ENCODE measurements at regions not wholly inside any gene's neighbourhood (a gene's known extent, or its start where the extent isn't known, plus 50 kb on each side); places are given as distances from the start of the nearest gene placed in this dataset.

GRCh38 chr15:93152360-93152759 lies 63.3 kb upstream of the RGMA start:
- TF ChIP-seq ZNF274 (IDR thresholded peaks at IDR 0.05; ENCODE audit: low read depth, low read length): no peak
- H3K4me3 ChIP-seq (ENCODE audit: low read length): no peak overlapping the region

GRCh38 chr15:93150910-93151881 lies 62.2 kb upstream of the RGMA start:
- TF ChIP-seq ZNF274 (IDR thresholded peaks at IDR 0.05; ENCODE audit: low read depth, low read length): no peak
- H3K4me3 ChIP-seq (ENCODE audit: low read length): no peak overlapping the region

GRCh38 chr15:93146601-93147000 lies 57.6 kb upstream of the RGMA start:
- TF ChIP-seq ZNF274 (IDR thresholded peaks at IDR 0.05; ENCODE audit: low read depth, low read length): no peak
- H3K4me3 ChIP-seq (ENCODE audit: low read length): no peak overlapping the region

- no peak overlapping the region for H3K4me3 ChIP-seq (ENCODE audit: low read length)
- TF ChIP-seq ZNF274 (IDR thresholded peaks at IDR 0.05; ENCODE audit: low read depth, low read length): no peak
These were observed 57.2 kb upstream of the RGMA start for GRCh38 chr15:93146196-93146595.

GRCh38 chr15:93144463-93145236 lies 55.6 kb upstream of the RGMA start:
- no peak for TF ChIP-seq ZNF274 (IDR thresholded peaks at IDR 0.05; ENCODE audit: low read depth, low read length)
- H3K4me3 ChIP-seq (ENCODE audit: low read length): no peak overlapping the region

- no peak for TF ChIP-seq ZNF274 (IDR thresholded peaks at IDR 0.05; ENCODE audit: low read depth, low read length)
- no peak overlapping the region for H3K4me3 ChIP-seq (ENCODE audit: low read length)
These were observed 54.2 kb upstream of the RGMA start for GRCh38 chr15:93143186-93143585.

GRCh38 chr15:93141371-93141794 lies 52.4 kb upstream of the RGMA start:
- no peak overlapping the region for H3K4me3 ChIP-seq (ENCODE audit: low read length)
- no peak for TF ChIP-seq ZNF274 (IDR thresholded peaks at IDR 0.05; ENCODE audit: low read depth, low read length)

- no peak overlapping the region for H3K4me3 ChIP-seq (ENCODE audit: low read length)
- TF ChIP-seq ZNF274 (IDR thresholded peaks at IDR 0.05; ENCODE audit: low read depth, low read length): no peak
These were observed 50.4 kb upstream of the RGMA start for GRCh38 chr15:93139436-93139835.

GRCh38 chr15:93138681-93139250 lies 49.8 kb upstream of the RGMA start:
- no peak for TF ChIP-seq ZNF274 (IDR thresholded peaks at IDR 0.05; ENCODE audit: low read depth, low read length)
- H3K4me3 ChIP-seq (ENCODE audit: low read length): no peak overlapping the region

Data from GM08714 (cell line).